HG03521 (cell line): ENCODE measurements at regions not wholly inside any gene's neighbourhood (a gene's known extent, or its start where the extent isn't known, plus 50 kb on each side); places are given as distances from the start of the nearest gene placed in this dataset.

Source experiments
- ATAC-seq: cut with Tn5 transposase; IDR thresholded peaks from one replicate; pipeline ENCODE4 v1.9.1; 2021; ENCODE audit warnings: mild to moderate bottlenecking, moderate library complexity; ENCODE audit not compliant: unreplicated experiment

DNA sequence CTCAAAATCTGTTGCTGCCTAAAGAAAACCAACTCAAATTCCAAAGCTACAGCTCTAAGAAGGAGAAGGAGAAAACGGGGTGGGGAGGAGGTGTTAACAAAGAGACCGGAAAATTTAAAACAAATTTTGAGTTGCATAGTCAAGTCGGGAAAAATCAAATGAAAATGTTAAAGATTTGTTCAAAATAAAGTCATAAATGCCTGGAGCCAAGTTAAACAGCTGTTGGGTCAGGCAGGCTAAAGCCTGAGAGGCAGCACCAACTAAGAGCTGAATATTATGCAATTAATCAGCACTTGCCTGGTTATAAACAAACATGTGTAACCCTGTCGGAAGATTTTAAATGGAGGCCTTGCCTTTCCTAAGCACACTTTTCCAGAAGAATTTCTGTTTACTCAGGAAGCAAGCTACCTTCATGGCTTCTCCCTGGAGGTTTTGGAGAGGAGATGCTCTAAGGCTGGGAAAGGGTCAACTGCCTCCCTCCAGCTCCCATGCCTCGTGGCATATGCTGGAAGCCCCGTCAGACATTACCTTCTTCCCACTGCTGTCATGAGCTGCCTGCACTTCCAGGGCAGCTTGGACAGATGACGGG lies 270.5 kb downstream of the DMRT2 start:
- no peak for ATAC-seq

DNA sequence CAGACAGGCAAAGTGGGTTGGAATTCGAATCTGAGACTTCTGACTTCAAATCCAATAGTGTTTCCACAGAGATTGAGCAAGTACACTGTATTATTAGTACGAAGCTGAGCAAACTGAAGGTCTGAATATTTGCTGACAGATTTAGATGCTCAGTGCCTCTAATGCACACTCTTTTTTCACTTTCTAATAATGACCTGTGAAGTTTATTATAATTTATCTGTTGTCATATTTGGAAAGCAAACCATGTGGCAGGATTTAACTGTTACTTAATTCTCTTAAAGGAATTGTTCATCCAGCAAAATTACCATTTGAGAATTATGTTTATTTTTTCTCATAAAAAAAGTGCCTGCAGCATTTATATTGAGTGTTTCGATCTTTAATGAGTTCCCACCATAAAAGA lies 277.3 kb downstream of the DMRT2 start:
- ATAC-seq = no peak

DNA sequence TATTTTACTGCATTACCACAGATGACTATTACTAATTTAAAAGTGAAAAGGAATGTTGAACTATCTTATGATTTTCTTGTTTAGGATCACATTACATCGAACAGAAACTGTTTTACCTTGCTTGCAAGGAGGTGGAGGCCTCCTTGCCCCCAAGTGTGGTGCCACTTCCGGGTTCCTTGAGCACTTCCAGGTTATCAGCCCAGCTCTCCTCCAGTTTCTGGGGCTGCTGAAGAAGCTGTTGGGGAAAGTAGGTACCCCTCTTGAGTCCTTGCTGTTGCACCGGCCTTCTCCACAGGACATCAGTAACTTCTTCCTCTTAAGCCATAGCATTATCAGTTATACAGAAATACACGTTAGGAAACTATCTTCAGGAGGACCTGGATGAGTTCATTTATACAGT lies 278.2 kb downstream of the DMRT2 start:
- no peak for ATAC-seq

DNA sequence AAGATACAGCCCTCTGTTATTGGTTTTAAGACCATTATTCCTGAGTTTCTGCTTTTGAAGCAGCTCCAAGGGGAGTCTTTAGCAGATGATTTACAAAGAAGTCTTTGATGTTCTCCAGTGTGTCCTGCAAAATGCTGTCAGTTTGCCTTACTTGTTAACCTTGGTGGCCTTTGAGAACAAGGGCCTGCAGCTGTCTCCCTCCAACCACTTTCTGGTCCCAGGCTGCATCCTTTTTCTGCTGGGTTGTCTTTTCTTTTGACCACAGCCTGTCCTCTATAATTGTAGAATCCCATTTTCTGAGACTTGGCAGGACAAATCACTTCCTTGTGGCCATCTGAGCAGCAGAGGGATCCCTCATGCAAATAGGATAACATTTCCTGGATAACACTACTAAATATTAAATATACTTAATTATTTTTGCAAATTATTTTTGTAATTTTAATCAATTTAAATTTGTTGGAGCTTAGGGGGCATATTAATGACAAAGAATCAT lies 281.4 kb downstream of the DMRT2 start:
- no peak for ATAC-seq

DNA sequence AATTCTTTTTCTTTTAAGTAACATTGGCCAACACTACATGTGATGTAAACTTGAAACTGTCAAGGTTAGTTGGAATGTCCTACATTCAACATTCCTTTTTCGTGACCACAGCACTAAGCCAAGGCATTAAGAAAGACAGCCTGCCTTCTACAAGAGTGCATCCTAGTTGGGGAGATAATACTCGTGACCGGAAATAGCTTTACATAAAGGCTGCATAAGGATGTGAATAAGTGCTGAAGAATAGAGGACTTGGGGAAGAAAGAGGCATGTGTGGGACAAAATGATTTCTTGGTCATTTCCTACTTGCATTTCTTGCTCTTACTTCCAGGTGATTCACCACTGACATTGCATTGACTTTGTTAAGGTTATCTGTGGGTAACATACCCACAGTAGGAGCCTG lies 282.0 kb downstream of the DMRT2 start:
- no peak for ATAC-seq

DNA sequence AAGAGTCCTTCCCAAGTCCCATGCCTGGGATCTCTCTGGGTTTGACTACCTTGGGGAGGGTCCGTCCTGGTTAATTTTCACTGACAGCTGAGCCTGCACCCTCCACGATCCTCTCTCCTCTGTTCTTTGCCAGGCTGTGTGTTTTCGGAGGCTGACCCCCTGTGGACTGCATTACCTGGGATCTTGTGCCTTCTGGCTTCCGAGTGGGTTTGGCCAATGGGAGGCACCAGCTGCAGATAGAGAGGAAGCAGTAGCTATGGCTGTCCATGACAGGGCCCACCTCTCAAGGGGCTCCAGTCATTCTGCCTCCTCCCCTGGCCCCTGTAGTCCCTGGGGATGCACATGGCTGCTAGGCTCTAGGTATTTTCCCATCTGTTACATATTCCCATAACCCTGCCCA lies 285.0 kb downstream of the DMRT2 start:
- no peak for ATAC-seq

DNA sequence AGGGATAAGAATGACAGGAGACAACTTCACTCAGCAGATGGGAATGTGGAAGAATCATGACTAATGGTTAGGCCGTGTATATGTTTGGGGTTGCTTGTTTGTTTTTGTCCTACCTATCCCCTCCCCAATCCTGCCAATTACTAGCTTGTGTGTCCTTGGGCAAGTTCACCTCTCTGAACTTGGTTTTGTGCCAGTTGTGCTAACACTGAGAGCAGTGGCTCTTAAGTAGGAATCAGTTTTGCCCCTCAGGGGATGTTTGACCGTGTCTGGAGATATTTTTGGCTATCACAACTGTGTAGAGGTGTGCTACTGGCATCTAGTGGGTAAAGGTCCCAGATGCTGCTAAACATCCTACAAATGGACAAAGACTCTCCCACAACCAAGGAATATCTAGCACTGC lies 287.0 kb downstream of the DMRT2 start:
- no peak for ATAC-seq

DNA sequence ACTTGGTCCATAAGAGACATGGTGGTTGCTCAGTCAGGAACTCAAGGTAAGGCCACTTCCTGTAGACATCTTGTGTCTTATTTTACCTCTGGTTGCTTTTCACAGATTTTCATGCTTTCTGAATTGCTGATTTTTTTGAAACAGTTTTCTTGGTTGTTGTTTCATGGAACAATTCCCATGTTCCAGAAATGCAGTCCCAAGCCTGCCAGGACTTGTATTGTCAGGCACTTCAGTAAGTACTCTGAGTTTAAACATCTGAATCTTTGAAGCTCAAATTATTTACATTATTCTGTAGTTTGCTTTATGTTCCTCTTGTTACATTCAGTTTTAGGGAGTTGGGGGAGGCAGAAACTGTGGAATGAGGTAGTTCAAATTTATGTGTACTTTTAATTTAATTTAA lies 290.2 kb downstream of the DMRT2 start:
- no peak for ATAC-seq

DNA sequence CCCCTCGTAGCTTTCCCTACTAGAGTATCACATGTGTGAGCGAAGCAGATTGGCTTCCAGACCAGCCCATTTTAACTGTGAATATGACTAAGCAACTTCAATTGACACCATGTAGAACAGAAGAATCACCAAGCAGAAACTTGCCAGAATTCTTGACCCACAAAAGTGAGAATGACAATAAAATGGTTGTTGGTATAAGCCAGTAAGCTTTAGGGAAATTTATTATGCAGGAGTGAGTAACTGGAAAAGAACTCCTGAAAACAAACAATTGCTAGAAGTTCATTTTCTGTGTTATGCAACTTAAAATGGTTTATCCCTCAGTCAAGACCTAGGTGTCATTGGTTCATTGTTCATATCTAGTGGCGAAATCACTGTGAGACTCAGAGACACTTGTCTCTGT lies 303.1 kb downstream of the DMRT2 start:
- ATAC-seq = no peak

DNA sequence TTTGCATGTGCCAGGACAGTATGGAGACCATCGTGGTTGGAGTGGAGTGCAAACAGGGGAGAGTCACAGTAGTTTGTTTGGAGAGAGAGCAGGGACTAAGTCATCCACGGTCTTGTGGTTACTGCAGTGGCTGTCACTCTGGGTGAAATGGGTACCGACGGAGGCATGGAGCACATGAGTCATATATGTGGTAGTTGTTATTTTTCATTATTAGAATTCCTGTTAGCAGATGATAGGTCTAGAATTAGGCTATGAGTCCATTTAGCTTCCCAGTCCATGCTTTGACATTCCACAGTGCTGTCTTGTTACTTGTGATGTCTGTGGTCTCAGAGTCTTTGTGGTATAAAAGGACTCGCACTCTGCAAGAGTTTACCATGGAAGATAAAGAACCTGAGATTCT lies 303.9 kb downstream of the DMRT2 start:
- no peak for ATAC-seq

DNA sequence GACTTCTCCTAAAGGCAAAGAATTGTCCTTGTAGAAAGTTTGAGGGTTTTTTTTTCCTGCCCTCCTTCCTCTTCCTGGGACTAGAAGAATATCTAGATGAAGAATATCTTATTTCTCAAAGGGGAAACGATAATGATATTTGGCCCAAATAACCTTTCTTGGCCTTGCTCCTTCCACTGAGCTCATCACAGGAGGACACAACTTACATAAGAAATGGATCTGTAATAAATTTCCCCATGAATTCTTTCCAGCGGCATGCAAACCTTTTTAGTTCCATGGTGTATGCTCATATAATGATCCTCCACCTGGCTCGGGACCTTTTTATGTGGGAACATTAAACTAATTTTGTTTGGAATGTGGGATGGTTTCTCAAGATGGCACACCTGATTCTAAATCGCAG lies 304.4 kb downstream of the DMRT2 start:
- ATAC-seq = no peak

DNA sequence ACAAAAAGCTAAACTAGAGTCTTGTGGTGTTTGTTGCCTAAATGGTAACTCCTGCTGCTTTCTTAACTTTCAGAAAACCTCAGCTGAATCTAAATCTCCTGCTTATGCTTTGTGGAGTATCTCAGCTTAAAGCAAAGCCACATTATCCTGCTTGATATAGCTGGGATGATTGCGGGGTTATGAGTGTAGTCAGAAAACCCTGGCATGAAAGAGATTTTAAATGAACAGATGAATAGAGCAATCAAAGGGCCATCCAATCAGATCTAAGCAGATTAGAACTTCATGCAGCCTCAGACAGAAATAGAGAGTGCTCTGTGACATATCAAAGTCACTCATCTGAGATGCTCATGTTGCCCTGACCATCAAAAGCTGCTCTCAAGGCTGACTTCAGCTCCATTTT lies 305.5 kb downstream of the DMRT2 start:
- no peak for ATAC-seq

DNA sequence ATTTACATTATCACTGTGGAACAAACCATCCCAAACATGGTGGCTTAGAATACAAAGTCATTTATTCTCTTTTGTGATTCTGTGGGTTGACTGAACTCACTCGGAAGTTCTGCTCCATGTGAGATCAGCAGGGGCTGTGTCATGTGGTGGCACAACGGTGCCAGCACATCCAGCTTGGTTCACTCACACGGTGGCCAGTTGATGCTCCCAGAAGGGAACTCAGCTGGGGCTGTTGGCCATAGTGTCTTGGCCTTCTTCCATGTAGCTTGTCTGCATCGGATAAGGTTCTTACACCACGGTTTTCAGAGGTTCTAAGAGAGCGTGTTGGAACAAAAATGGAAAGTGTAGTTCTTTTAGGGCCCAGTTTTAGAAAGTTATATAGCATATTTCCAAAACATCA lies 312.7 kb downstream of the DMRT2 start:
- ATAC-seq = no peak

DNA sequence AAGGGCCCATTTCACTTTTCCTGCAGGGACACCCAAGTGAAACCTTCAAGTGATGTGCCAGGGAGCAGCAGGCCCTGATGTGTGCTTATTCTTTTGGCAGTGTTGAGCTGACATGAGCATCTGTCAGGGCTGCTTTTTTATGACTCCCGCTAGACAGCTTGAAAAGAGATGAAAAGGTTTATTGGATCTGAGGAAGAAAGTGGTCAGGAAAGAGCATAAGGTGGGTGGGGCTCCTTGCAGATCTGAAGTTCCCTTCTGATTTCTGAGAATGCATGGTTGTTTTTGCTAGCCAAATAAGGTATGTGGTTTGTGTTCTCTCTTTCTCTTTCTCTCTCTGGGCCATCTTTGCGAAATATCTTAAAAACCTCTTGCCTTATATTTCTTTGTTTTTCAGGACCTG lies 316.1 kb downstream of the DMRT2 start:
- ATAC-seq = no peak

DNA sequence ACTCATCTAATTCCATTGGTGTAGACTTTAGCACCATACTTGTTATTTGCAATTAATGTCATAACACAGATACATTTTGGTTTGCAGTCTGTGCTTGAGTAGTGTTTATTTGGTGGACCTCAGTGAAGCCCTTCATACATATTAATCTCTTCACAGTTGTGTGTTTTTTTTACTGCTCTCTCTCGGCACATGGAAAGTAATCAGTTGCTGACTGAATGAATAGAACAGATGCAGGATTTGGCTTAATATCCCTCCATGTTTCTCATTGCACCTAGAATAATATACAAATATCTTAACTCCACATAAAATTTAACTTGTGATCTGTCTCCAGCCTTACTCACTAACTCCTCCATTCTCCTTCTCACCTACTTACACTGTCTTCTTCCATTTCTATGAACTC lies 319.1 kb downstream of the DMRT2 start:
- ATAC-seq = no peak

DNA sequence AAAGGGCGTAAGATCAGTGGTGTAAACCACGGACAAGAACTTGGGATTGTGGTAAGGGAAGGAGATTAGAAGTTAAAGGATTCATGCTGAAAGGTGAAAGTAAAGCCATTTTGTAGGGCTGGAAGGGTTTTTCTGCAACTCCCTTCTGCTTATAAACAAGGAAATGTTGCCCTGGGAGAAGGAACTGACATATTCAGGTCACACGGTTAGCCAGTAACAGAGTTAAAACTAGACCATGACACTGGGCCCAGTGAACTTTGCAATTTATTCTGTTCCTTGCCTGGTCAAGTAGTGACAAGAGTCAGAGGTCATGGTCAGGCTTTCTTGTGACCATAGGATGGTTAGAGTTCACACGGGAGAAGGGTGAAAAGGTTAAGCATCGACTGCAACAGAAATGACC lies 323.3 kb downstream of the DMRT2 start:
- ATAC-seq = no peak

DNA sequence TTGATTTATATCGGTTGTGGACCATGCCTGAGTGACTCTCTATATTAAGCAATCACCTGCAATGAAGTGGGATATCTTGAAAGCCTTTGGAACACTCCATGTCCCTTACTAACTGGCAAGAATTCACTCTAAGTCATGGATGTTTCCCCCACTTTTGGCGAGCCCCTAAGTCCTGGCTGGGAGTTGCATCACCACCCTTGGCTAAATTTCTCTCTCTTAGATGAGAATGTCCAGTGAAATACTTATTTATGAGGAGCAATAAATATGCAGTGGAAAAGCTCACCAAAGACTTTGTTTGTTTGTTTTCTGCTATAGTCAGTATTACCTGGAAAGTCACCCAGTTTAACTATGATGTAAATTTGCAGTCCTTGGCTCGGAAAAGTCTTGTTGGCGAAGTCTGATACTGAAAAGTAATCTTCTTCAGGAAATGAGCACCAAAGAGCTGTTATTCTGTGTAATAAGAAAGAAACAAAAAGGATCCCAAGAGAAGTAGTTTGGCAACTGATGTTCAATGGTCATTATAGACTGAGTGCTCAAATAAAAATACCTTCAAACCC lies 333.8 kb downstream of the DMRT2 start:
- no peak for ATAC-seq

DNA sequence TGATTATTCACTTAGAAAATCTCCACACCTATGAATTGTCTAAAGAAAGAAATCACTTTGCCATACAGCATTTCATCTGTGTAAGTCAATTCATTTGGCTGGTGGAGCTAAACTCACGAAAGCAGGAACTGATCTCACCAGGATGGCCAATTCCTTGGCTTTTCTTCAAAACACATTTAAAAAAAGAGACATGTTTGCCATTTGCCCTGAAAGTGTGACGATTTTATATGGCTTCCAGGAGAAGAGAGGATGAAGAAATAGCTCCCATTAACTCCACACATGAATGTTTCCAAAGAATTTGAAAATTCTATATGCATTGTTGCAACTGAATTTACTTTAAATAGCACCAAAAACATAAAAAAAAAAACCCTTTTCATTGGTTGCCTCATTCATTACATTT lies 334.7 kb downstream of the DMRT2 start:
- no peak for ATAC-seq

DNA sequence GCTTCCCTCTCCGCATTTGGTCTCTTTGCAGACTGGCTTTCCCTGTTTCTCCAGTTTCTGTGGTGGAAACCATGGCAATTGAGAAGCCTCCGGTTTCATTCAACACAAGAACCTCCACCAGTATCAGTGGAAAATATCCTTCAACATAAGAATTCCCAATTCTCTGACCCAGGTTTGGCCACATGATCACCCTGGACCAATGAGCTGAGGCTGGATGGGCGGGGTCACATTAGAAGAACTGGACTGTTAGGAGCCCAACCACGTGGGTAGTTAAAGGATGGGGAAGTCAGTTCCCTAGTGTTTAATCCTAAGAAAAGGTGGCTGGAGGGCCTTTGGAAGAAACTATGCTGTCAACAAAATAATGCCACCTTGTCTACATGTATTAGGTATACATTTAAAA lies 336.3 kb downstream of the DMRT2 start:
- no peak for ATAC-seq

DNA sequence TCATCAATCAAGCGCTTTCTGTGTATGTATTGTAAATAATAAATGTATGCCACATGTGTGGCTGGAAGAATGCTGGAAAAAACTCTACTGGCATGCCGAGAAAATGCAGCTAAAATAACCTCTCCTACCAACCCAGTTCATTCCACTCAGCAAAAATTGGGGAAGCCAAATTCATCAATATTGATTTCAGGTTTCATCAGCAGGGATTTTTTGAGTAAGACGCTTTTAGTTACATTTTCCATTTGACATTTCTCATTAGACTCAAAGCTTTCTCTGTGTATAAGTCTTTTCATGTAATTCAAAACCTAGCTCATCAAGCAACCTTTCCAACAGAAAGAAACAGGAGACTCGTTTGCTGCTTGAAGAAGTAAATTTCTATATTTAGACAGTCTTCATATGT lies 338.1 kb downstream of the DMRT2 start:
- no peak for ATAC-seq

DNA sequence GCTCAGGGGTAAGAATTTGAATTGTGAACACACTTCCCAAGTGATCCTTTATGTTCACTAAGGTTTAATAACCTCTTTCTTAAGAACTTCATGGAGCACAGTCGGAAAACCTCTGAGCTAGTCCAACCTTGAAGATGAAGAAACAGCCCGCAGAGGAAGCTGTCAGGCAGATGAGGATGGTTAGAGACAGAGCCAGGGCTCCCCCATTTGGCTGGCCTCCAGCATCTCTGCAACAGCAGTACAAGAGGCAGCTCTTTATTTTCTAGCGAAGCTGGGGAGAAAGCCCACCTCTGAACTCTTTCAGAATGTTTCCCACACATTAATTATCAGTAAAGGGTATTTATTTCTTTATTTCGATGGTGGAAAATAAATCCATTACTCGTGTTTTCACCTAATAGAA lies 350.8 kb downstream of the DMRT2 start:
- ATAC-seq = no peak

DNA sequence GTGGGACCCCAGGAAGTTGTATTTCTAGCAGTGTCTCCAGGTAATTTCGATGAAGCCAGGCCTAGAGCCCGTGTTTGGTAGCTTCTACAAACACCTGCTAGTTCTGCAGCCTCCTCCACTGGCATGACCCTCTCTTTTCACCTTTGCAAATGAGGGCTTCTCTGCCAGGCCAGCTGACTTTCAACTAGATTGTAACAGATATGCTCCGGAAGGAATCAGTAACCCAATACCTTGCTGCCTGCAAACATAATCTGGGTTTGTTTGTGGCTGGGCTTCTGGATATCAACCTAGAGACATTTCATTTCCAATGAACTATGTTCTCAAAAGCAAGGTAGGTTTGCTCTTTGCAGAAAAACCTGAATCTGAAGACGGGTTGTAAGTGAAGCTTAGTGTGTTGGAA lies 354.8 kb downstream of the DMRT2 start:
- no peak for ATAC-seq

DNA sequence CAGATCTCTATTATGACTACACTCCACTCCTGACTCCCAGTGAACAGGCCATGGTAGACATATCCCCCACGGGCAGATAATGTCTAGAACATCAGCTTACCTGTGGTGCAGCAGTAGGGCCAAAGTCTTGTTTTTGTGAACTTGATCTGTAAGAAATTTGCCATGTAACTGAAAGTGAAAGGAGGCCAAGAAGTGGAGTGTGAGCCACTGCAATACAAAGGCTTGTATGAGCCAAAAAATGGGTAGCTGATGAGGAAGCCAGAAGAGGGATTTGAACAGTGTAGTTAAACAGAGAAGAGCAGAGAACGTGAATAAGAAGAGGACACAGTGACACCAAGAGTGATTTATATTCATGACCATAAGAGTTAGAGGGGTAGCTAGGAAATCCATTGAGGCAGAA lies 361.7 kb downstream of the DMRT2 start:
- no peak for ATAC-seq
